Tibial nerve (tissue), 4 donors: ENCODE measurements at regions not wholly inside any gene's neighbourhood (a gene's known extent, or its start where the extent isn't known, plus 50 kb on each side); places are given as distances from the start of the nearest gene placed in this dataset.

Experiments
- CTCF ChIP-seq, 5 experiments: fragments of 200-600 bp in 3 of 5; fragments of 450-650 bp in 2 of 5; sonication (generic) in 3 of 5; IDR thresholded peaks; one replicate each; pipeline ENCODE4 v1.5.1; 2016 to 2019; ENCODE audit warnings: antibody characterized with exemption in 5 of 5, mild to moderate bottlenecking in 3 of 5, moderate library complexity in 2 of 5
- EP300 ChIP-seq, 2 donors: sonication (generic); formaldehyde crosslinking; IDR thresholded peaks; one replicate each; pipeline ENCODE4 v1.6.1; 2017; ENCODE audit warnings: antibody characterized with exemption in 2 of 2, mild to moderate bottlenecking in 1 of 2
- POLR2A ChIP-seq, 2 donors: fragments of 450-650 bp; IDR thresholded peaks; one replicate each; pipeline ENCODE4 v1.6.1; 2017; ENCODE audit warnings: antibody characterized with exemption in 2 of 2, mild to moderate bottlenecking in 2 of 2, moderate library complexity in 2 of 2

GRCh38 chr5:171592736-171593135 lies 173.3 kb downstream of the FGF18 start:
- TF ChIP-seq CTCF (IDR thresholded peaks at IDR 0.05) (no peak), EP300 (IDR thresholded peaks at IDR 0.05) (no peak), POLR2A (IDR thresholded peaks at IDR 0.05) (no peak)
